ENCODE measurements at regions not wholly inside any gene's neighbourhood (a gene's known extent, or its start where the extent isn't known, plus 50 kb on each side); places are given as distances from the start of the nearest gene placed in this dataset.

GRCh38 chr2:18824915-18825314, 235.5 kb upstream of the NT5C1B start:
- DNase-seq, result no peak

- DNase-seq, result no peak
Observed at GRCh38 chr2:18824325-18824790, 235.0 kb upstream of the NT5C1B start.

DNA sequence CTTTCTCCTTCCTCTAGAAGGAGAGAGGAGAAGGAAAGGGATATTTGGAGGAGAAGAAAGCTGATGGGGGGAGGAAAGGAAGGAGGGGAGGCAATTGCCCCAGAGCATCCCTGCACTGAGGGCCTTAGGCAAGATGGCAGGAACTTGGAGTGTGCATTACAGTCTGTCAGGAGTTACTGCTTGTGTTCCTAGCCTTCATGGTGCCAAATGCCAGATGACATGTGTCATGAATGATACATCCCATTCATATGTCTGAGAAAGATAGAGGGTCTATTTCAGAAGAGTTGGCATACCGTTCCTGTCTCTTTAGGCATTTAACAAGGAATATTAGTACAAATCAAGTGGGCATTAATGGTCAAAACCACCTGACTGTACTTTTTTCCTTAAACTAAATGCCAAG, 232.1 kb upstream of the NT5C1B start:
- DNase-seq, result no peak

DNA sequence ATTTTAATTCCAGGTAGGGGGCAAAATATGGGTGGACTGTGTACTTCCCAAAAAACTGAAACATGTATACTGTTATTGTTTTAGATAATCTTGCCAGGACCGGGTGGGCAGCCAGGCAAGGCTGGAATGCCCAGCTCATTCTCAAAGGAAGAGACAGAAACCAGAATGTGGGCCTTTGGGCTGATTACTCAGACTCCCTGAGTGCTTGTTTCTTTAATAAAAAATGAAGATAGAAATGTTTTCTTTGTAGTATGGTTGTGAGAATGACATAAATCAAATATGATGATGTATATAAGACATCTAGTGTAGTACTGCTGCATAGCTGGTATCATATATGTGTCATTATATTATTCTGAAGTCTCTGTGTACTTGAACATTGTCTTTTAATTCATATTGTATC, 231.6 kb upstream of the NT5C1B start:
- DNase-seq, result no peak

DNA sequence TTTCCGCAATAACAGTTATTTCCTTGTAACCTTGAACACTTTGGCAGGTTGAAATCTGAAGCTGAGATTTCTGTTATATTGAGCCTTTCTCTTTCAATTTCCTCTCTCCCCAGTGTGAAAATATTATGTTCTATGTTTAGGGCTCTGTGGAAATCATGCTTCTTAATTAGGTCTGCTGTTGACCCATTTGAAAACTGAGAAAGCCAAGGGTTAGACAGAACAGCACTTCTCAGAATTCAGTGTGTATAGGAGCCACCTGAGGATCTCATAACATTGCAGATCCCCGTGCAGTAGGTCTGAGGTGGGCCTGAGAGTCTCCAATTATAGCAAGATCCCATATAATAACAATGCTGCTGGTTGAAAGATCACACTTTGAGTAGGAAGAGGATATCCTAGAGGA, 230.2 kb upstream of the NT5C1B start:
- no peak for DNase-seq

GRCh38 chr2:18814387-18814786, 225.0 kb upstream of the NT5C1B start:
- DNase-seq, result peak; percentile 13

DNA sequence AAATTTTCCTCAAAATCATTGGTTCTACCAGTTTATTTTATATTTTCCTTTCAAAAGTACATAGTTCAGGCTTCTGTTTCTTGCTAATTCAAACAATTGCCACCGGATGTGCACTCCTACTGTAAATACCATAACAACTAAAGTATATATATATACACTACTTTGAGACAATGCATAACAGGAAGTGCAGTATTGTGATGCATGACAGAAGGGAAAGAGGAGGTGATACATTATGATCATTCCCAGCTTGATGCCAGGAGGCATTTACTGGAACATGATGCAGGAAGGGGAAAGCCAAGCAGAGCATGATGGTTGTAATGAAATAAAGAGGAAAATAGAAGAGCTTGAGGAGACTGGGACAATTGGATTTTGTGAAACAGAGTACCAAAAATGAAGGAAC, 215.2 kb upstream of the NT5C1B start:
- DNase-seq, result no peak

- DNase-seq, result no peak
Observed at GRCh38 chr2:18803141-18803939, 214.0 kb upstream of the NT5C1B start.

GRCh38 chr2:18800240-18800971, 211.0 kb upstream of the NT5C1B start:
- DNase-seq, result no peak

DNA sequence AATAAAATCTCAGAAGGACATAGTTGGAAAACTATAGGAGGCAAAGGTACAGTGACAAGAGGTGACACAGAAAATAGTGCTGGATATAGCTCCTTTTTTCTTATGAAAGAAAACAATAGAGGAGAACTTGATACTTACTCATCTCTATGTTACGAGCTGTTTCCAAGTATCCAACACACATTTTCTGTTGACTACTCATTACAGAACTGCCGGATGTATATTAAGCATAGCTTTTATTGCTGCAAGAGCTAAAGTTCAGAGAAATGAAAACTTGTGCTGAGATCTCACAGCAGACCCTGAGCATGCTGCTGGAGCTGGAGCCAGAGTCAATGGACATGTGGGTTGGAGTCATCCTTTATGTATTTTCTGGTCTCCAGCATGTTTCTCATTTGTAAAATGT, 210.0 kb upstream of the NT5C1B start:
- DNase-seq, result no peak

- no peak for DNase-seq
Observed at GRCh38 chr2:18797133-18797845, 207.9 kb upstream of the NT5C1B start.

DNA sequence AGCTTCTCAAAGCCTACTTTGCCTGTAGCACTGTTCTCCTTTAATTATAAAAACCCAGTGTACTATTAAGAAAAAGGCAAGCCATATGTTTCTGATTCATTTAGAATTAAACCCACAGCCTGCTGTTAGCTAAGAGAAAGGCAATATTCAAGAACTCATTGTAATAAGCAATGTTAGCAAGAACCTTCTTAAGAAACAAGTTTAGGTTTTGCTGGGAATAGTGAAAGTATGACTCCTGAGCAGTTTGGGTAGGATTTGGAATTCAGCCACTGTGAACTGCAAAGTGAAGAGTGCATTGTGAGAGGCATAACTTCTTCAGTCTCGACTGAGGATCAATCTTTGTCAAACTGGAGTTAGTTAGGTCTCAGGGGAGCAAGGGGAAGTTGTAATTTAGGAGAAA, 206.5 kb upstream of the NT5C1B start:
- peak; percentile 7 for DNase-seq

DNA sequence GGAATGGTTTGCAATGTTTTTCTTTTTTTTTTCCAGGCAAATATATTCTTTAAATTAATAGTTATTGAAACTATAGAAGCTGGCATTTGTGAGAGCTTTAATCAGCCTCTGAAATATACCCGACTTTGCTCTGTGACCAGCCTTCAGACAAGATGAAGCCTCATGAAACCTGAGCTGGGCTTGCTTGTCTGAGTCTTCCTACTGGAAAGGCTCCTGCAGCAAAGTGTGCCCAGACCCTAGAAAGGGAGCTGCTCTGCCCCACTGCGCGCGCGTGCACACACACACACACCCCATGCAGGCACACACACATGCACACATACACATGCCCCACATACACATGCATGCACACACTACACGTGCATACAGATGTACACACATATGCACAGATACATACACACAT, 203.3 kb upstream of the NT5C1B start:
- no peak for DNase-seq

GRCh38 chr2:18792226-18792629, 202.9 kb upstream of the NT5C1B start:
- no peak for DNase-seq

- no peak for DNase-seq
Observed at GRCh38 chr2:18791172-18791797, 201.9 kb upstream of the NT5C1B start.

DNA sequence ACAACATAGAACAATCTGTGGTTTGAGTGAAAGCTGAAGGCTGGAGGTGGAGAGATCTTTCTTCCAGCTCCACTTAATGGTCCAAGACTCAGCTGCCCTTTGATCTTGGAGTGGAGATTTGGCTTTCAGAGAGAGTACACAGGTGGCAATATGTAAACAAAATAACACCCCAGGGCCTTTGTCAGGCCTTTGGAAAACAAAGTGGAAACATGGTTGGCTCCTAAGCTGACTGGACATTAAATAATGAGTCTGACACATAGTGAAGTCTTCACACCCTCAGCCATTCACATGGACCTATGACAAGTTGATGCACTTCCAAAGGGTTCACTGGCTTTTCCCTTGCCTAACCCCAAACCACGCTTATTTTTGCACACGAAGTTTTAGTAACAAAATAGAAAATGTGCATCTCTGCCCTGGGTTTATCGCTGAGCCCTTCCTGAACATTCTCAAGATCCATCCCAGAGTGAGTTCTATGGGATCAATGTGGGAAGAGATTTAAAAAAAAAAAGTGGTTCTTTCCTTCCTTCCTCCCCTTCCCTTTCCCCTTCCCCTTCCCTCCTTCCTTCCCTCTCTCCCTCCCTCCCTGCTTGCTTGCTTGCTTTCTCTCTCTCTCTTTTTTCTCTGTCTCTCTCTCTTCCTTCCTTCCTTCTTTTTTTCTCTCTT, 201.3 kb upstream of the NT5C1B start:
- DNase-seq, result no peak

GRCh38 chr2:18788592-18788991, 199.2 kb upstream of the NT5C1B start:
- DNase-seq, result peak; percentile 42

DNA sequence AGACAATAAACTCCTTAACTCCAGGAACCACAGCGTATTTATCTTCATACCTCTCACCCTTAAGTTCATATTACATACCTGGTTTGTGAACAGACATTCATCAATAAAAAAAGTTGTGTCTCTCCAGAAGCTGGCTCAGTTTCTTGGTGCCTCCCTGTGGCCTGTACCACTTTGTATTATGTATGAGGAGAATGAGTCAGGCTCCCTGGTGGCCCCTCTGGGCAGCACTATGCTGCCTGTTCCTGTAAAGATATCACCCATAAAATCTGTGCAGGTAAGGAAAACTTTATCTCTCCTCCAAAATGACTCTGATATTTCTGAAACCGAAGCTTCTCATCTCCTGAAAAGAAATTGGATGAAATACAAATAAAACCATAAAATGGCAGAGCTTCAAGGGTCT, 198.4 kb upstream of the NT5C1B start:
- no peak for DNase-seq

DNA sequence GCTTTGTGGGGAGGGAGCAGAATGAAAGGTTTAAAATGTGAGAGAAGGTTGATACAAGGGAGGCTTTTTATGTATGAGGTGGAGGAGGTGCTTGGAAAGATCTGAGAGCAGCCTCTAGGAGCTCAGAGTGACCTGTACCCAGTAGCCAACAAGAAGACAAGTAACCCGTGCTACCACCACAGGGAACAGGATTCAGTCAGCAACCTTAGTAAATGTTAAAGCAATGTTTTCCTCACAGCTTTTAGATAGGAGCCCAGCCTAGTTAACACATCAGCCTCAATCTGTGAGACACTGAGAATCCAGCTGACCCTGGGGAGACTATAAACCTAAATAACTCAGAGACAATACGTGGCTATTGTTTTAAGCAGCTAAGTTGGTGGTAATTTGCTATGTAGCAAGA, 194.9 kb upstream of the NT5C1B start:
- DNase-seq, result no peak

- no peak for DNase-seq
Observed at GRCh38 chr2:18781541-18782280, 192.3 kb upstream of the NT5C1B start.

- DNase-seq, result no peak
Observed at GRCh38 chr2:18777250-18777812, 188.0 kb upstream of the NT5C1B start.

All from skin of body (tissue), 1 donor.